RWPE2 (cell line): ENCODE measurements at regions not wholly inside any gene's neighbourhood (a gene's known extent, or its start where the extent isn't known, plus 50 kb on each side); places are given as distances from the start of the nearest gene placed in this dataset.

Experiments used
- ATAC-seq: fragments of 200-7000 bp; cut with Tn5 transposase; 3 replicates; pipeline ENCODE4 v1.9.1; 2021; ENCODE audit warnings: low read depth
- DNase-seq: peaks from one replicate; pipeline ENCODE4 v3.0.0-alpha.2; 2020; ENCODE audit warnings: low spot score
- H3K27ac ChIP-seq: fragments of 450-650 bp; 2 replicates; pipeline ENCODE4 v1.5.1; 2017; ENCODE audit warnings: mild to moderate bottlenecking; ENCODE audit not compliant: poor library complexity, severe bottlenecking
- H3K27me3 ChIP-seq: fragments of 250-450 bp; sonication (Bioruptor Pico); 2 replicates; pipeline ENCODE4 v1.5.1; 2021; ENCODE audit warnings: mild to moderate bottlenecking, moderate library complexity; ENCODE audit not compliant: insufficient read depth, poor library complexity, severe bottlenecking
- H3K36me3 ChIP-seq: fragments of 250-450 bp; sonication (Bioruptor Pico); 2 replicates; pipeline ENCODE4 v1.5.1; 2020; ENCODE audit warnings: low read depth, mild to moderate bottlenecking, moderate library complexity
- H3K4me1 ChIP-seq: fragments of 250-450 bp; sonication (Bioruptor Pico); 2 replicates; pipeline ENCODE4 v1.5.1; 2021; ENCODE audit warnings: mild to moderate bottlenecking, moderate library complexity; ENCODE audit not compliant: insufficient read depth, poor library complexity, severe bottlenecking
- H3K4me3 ChIP-seq: fragments of 250-450 bp; sonication (Bioruptor Pico); 2 replicates; pipeline ENCODE4 v1.5.1; 2021; ENCODE audit warnings: mild to moderate bottlenecking, moderate library complexity; ENCODE audit not compliant: severe bottlenecking
- H3K9me3 ChIP-seq: fragments of 250-450 bp; sonication (Bioruptor Pico); 2 replicates; pipeline ENCODE4 v1.5.1; 2021; ENCODE audit warnings: mild to moderate bottlenecking, moderate library complexity; ENCODE audit not compliant: severe bottlenecking
- CTCF ChIP-seq: fragments of 450-650 bp; IDR thresholded peaks from one replicate; pipeline ENCODE4 v1.5.1; 2017; ENCODE audit warnings: mild to moderate bottlenecking, moderate library complexity; ENCODE audit not compliant: poor library complexity, severe bottlenecking

GRCh38 chr4:110970642-110971041, 347.8 kb upstream of the PITX2 start:
- peak; percentile 54 for TF ChIP-seq CTCF
- H3K36me3 ChIP-seq = no peaks in the 10 kb centered on the region
- no peak overlapping the region for H3K4me3 ChIP-seq
- no peaks in the 10 kb centered on the region for H3K4me1 ChIP-seq
- no peak for DNase-seq
- no peak overlapping the region for H3K27ac ChIP-seq
- H3K9me3 ChIP-seq = peaks cover 2% of the 10 kb centered on the region
- ATAC-seq = peak; percentile 51; the same call in 2 of the 3 replicates
- no peaks in the 10 kb centered on the region for H3K27me3 ChIP-seq

DNA sequence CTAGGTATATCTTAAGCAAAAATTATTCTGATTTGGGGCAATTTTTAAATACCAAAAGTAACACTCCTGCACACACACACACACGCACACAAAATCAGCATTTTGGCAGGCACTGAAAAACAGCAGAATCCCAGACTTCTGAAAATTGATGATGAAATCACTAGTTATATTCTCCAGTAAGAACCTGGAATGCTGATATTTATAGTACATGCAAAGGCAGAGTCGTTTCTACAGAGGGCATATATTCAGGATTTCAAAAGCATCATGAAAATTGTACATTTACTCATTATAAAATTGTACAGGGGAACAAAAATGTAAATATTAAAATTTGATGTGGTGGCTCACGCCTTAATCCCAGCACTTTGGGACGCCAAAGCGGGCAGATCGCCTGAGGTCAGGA, 352.5 kb upstream of the PITX2 start:
- Histone ChIP-seq H3K36me3 (no peaks in the 10 kb centered on the region), H3K4me1 (no peaks in the 10 kb centered on the region), H3K4me3 (no peak overlapping the region), H3K27me3 (no peaks in the 10 kb centered on the region), H3K27ac (no peak overlapping the region), H3K9me3 (no peaks in the 10 kb centered on the region)
- no peak for TF ChIP-seq CTCF
- no peak for ATAC-seq
- no peak for DNase-seq

- no peak for ATAC-seq
- H3K27ac ChIP-seq = no peak overlapping the region
Observed at GRCh38 chr4:110977554-110977953, 354.7 kb upstream of the PITX2 start.

GRCh38 chr4:110978761-110979160, 355.9 kb upstream of the PITX2 start:
- ATAC-seq = no peak
- H3K27ac ChIP-seq = no peak overlapping the region
- no peaks in the 10 kb centered on the region for H3K27me3 ChIP-seq
- H3K9me3 ChIP-seq = no peaks in the 10 kb centered on the region
- TF ChIP-seq CTCF = no peak
- no peak for DNase-seq
- H3K36me3 ChIP-seq = no peaks in the 10 kb centered on the region
- H3K4me3 ChIP-seq = no peak overlapping the region
- H3K4me1 ChIP-seq = no peaks in the 10 kb centered on the region

More at GRCh38 chr4:110977554-110977953, 354.7 kb upstream of the PITX2 start:
- no peak for DNase-seq
- Histone ChIP-seq H3K9me3 (no peaks in the 10 kb centered on the region), H3K36me3 (no peaks in the 10 kb centered on the region), H3K27me3 (no peaks in the 10 kb centered on the region), H3K4me3 (no peak overlapping the region), H3K4me1 (no peaks in the 10 kb centered on the region)
- no peak for TF ChIP-seq CTCF

DNA sequence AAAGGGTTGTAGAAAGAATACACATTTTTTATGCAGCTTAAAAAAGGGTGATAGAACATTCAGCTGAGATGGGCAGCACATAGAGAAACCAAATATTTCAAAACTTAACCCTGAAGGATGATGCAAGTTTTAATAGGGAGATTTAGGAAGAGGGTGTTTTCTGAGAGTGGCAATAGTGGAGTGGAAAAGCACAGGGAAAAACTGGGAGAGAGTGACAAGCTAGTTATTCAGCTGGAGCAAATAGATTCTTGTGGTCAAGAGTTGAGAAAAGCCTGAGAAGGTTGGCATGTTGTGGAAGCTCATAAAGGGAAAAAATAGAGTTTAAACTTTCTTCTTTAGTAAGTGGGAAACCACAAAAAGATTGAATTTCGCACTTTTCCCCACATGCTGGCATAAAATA, 359.6 kb upstream of the PITX2 start:
- no peak for TF ChIP-seq CTCF
- Histone ChIP-seq H3K27me3 (no peaks in the 10 kb centered on the region), H3K4me1 (no peaks in the 10 kb centered on the region), H3K27ac (no peak overlapping the region), H3K9me3 (no peaks in the 10 kb centered on the region), H3K4me3 (no peak overlapping the region), H3K36me3 (no peaks in the 10 kb centered on the region)
- DNase-seq (no peak), ATAC-seq (no peak)
